Upper lobe of left lung (tissue), 6 donors: ENCODE measurements at regions not wholly inside any gene's neighbourhood (a gene's known extent, or its start where the extent isn't known, plus 50 kb on each side); places are given as distances from the start of the nearest gene placed in this dataset.

Experiments
- ATAC-seq, 2 donors: fragments of 200-7000 bp; cut with Tn5 transposase; one replicate each; pipeline ENCODE4 v1.9.1; 2022; ENCODE audit warnings: mild to moderate bottlenecking in 2 of 2, moderate library complexity in 2 of 2; ENCODE audit not compliant: low FRiP score in 2 of 2
- DNase-seq, 2 donors: peaks; one replicate each; pipeline ENCODE4 v3.0.0-alpha.2; 2019 to 2020
- H3K27ac ChIP-seq, 4 donors: fragments of 200-600 bp; sonication (generic); one replicate each; pipeline ENCODE4 v1.5.1; 2016 to 2019
- H3K27me3 ChIP-seq, 4 donors: fragments of 200-600 bp; sonication (generic); one replicate each; pipeline ENCODE4 v1.5.1; 2017 to 2019
- H3K36me3 ChIP-seq, 4 donors: fragments of 200-600 bp; sonication (generic); one replicate each; pipeline ENCODE4 v1.5.1; 2016 to 2019
- H3K4me1 ChIP-seq, 4 donors: fragments of 200-600 bp; sonication (generic); one replicate each; pipeline ENCODE4 v1.5.1; 2018 to 2019
- H3K4me3 ChIP-seq, 4 donors: fragments of 200-600 bp; sonication (generic); one replicate each; pipeline ENCODE4 v1.5.1; 2017 to 2019; ENCODE audit warnings: mild to moderate bottlenecking in 2 of 4, moderate library complexity in 1 of 4
- H3K9me3 ChIP-seq, 4 donors: fragments of 200-600 bp; sonication (generic); one replicate each; pipeline ENCODE4 v1.5.1; 2018 to 2019
- CTCF ChIP-seq, 6 experiments: fragments of 450-650 bp in 4 of 6; fragments of 200-600 bp in 2 of 6; sonication (generic) in 2 of 6; IDR thresholded peaks; one replicate each; pipeline ENCODE4 v1.5.1; 2016 to 2019; ENCODE audit warnings: antibody characterized with exemption in 6 of 6
- EP300 ChIP-seq, 4 donors: sonication (generic); formaldehyde crosslinking; IDR thresholded peaks; one replicate each; pipeline ENCODE4 v1.5.1; 2017; ENCODE audit warnings: antibody characterized with exemption in 4 of 4, control low read depth in 2 of 4
- POLR2A ChIP-seq, 4 donors: fragments of 450-650 bp; IDR thresholded peaks; one replicate each; pipeline ENCODE4 v1.5.1; 2016 to 2017; ENCODE audit warnings: antibody characterized with exemption in 4 of 4, mild to moderate bottlenecking in 2 of 4
- POLR2AphosphoS5 ChIP-seq, 2 donors: sonication (generic); formaldehyde crosslinking; IDR thresholded peaks; one replicate each; pipeline ENCODE4 v1.5.1; 2017; ENCODE audit warnings: antibody characterized with exemption in 2 of 2
- WGBS, 2 donors: methylation state at CpG; one replicate each; pipeline ENCODE4 v1.1.5; 2017 to 2018; 5-methylcytosine and 5-hydroxymethylcytosine counted together
- donor health status: DM: no; HTN: no; CAD: no; lungs with moderate emphysema.
- donor health status: DM: no; HTN: yes; CAD: no; lungs with severe emphysema.

DNA sequence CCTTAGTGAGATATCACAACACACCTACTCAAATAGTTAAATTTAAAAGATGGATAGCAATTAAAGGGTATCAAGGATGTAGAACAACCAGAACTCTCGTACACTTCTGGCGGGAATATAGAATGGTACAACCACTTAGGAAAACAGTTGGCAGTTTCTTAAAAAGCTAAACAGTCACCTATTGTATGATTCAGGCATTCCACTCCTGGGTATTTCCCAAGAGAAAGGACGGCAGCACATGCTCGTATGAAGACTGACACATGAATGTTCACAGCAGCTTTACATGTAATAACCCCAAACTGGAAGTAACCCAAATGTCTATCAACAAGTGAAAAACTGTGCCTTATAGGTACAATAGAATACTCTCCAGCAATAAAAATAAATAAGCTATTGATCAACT lies 465.2 kb downstream of the VRK1 start:
- no peak overlapping the region for H3K27ac ChIP-seq
- H3K4me1 ChIP-seq = no peaks in the 10 kb centered on the region
- TF ChIP-seq POLR2AphosphoS5 (IDR thresholded peaks at IDR 0.05) = no peak
- TF ChIP-seq CTCF (IDR thresholded peaks at IDR 0.05) = no peak
- TF ChIP-seq POLR2A (IDR thresholded peaks at IDR 0.05) = no peak
- no peak for TF ChIP-seq EP300 (IDR thresholded peaks at IDR 0.05)
- 74 to 87% methylated on average over 4 of the region's 4 CpGs for WGBS, 2 donors
- H3K4me3 ChIP-seq = no peak overlapping the region
- H3K27me3 ChIP-seq = no peaks in the 10 kb centered on the region
- no peaks in the 10 kb centered on the region for H3K9me3 ChIP-seq
- no peak for ATAC-seq
- no peak for DNase-seq
- H3K36me3 ChIP-seq = no peaks in the 10 kb centered on the region

- Histone ChIP-seq H3K9me3 (no peaks in the 10 kb centered on the region), H3K4me3 (no peak overlapping the region), H3K36me3 (no peaks in the 10 kb centered on the region), H3K27ac (no peak overlapping the region), H3K4me1 (no peaks in the 10 kb centered on the region), H3K27me3 (no peaks in the 10 kb centered on the region)
- no peak for TF ChIP-seq POLR2AphosphoS5 (IDR thresholded peaks at IDR 0.05)
- no peak for TF ChIP-seq POLR2A (IDR thresholded peaks at IDR 0.05)
- no peak for TF ChIP-seq EP300 (IDR thresholded peaks at IDR 0.05)
- no peak for TF ChIP-seq CTCF (IDR thresholded peaks at IDR 0.05)
- WGBS, 2 donors = 80 to 88% methylated on average over 8 of the region's 8 CpGs
- ATAC-seq (no peak), DNase-seq (no peak)
Observed at GRCh38 chr14:97264516-97265230, 467.5 kb downstream of the VRK1 start.

DNA sequence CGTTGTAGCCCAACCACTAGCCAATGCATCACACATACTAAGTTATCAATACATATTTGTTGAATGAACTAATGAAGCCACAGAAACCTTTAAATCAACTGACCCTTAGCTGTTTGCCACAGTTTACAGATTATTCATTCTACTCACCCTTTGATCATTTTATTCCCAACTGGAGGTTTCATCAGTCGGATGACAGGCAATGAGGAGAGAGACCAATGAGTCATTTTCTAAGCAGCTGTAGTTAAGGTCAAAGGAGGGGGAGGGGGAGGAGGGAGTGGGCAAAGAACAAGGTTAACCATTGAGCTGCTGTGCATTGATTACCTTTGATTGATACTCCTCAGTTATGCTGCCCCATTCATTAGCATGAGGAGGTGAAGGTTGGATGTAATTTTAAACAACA lies 469.5 kb downstream of the VRK1 start:
- Histone ChIP-seq H3K4me1 (no peaks in the 10 kb centered on the region), H3K27me3 (no peaks in the 10 kb centered on the region), H3K36me3 (no peaks in the 10 kb centered on the region), H3K27ac (no peak overlapping the region), H3K4me3 (no peak overlapping the region), H3K9me3 (no peaks in the 10 kb centered on the region)
- ATAC-seq (peak in 1 of 2 donors; percentile 43), DNase-seq (no peak)
- 47 to 52% methylated on average over 2 of the region's 2 CpGs for WGBS, 2 donors
- TF ChIP-seq POLR2A (IDR thresholded peaks at IDR 0.05) (no peak), EP300 (IDR thresholded peaks at IDR 0.05) (no peak)

- no peak for ATAC-seq
- no peaks in the 10 kb centered on the region for H3K9me3 ChIP-seq
- H3K27me3 ChIP-seq = no peaks in the 10 kb centered on the region
- H3K27ac ChIP-seq = no peak overlapping the region
- no peak for DNase-seq
- no peak for TF ChIP-seq CTCF (IDR thresholded peaks at IDR 0.05)
- no peak for TF ChIP-seq POLR2A (IDR thresholded peaks at IDR 0.05)
- no peak for TF ChIP-seq EP300 (IDR thresholded peaks at IDR 0.05)
- H3K4me1 ChIP-seq = no peaks in the 10 kb centered on the region
- H3K36me3 ChIP-seq = no peaks in the 10 kb centered on the region
- no peak overlapping the region for H3K4me3 ChIP-seq
Observed at GRCh38 chr14:97267509-97267908, 470.3 kb downstream of the VRK1 start.

GRCh38 chr14:97268097-97268496 lies 470.9 kb downstream of the VRK1 start:
- no peak overlapping the region for H3K27ac ChIP-seq
- no peaks in the 10 kb centered on the region for H3K4me1 ChIP-seq
- 68 to 72% methylated on average over 2 of the region's 2 CpGs for WGBS, 2 donors
- DNase-seq = no peak
- H3K27me3 ChIP-seq = no peaks in the 10 kb centered on the region
- no peak for ATAC-seq
- no peak for TF ChIP-seq POLR2A (IDR thresholded peaks at IDR 0.05)
- TF ChIP-seq EP300 (IDR thresholded peaks at IDR 0.05) = no peak
- no peak for TF ChIP-seq POLR2AphosphoS5 (IDR thresholded peaks at IDR 0.05)
- no peak for TF ChIP-seq CTCF (IDR thresholded peaks at IDR 0.05)
- H3K9me3 ChIP-seq = no peaks in the 10 kb centered on the region
- H3K4me3 ChIP-seq = no peak overlapping the region
- no peaks in the 10 kb centered on the region for H3K36me3 ChIP-seq
